ENCODE measurements at regions not wholly inside any gene's neighbourhood (a gene's known extent, or its start where the extent isn't known, plus 50 kb on each side); places are given as distances from the start of the nearest gene placed in this dataset.
"Not testable (repeated sequence)": the region's sequence is repeated elsewhere in the genome, so short reads cannot be mapped to it uniquely, and the experiment has no call there.

DNA sequence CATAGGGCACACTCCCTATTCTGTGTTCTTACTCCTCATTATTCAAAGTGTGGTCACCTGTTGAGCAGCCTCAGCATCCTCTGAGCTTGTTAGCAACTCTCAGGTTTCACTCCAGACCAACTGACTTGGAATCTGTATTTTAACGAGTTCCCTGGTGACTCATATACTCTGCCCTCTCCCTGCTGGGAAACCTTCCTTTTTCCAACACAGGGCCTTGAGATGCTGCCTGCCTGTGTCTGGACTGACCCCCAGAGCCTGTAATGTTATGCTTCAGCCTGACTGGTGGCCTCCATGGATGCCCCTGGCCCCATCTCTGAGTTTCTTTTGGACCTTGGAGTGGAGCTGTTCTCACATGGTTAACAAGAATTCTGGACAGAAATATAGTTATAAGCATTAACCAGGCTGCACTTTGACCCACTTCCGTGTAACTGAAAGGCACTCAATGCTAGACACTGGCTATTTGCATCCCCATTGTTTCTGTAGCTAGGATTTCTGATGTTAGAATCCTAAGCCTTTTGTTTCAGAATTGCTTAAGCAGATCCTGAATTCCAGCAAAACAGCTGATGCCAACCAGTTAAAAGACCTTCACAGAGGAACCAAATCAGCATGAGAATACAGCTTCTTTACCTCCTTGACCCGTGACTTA is 262.6 kb downstream of the STIM2 start:
- Histone ChIP-seq H3K27me3 (ENCODE audit: control insufficient read depth, insufficient read depth, low read length) (no peaks in the 10 kb centered on the region), H3K9me3 (ENCODE audit: control insufficient read depth, insufficient read depth, low read depth, low read length) (no peaks in the 10 kb centered on the region), H3K27ac (ENCODE audit: low read length) (no peak overlapping the region), H3K36me3 (ENCODE audit: control insufficient read depth, insufficient read depth, low read length) (no peaks in the 10 kb centered on the region), H3K4me3 (ENCODE audit: low read depth in 2 of 2, low read length in 2 of 2) (no peak overlapping the region), H3K4me1 (ENCODE audit: control insufficient read depth, insufficient read depth, low read length) (no peaks in the 10 kb centered on the region)
- POLR2A ChIA-PET: no interaction called here
- CTCF ChIA-PET: interaction anchor here (0.7 kb wide), 1 partner anchor 571 kb away, joined by 10 read pairs; no protein-coding TSS in a partner anchor
- DNase-seq (ENCODE audit: low read depth, low spot score) (no peak), ATAC-seq (no peak; the same call in 1 of the 2 replicates)
- in situ Hi-C loops (cut with HindIII; ENCODE audit: low pct_unique_long_range_greater_than_20kb, low sequenced_read_pairs) (no loop called here), intact Hi-C loops (cut with micrococcal nuclease; ENCODE audit: unreplicated experiment) (no loop called here)
- TF ChIP-seq SIN3A (IDR thresholded peaks at IDR 0.05; ENCODE audit: borderline replicate concordance, insufficient read depth, low read depth, low read length) (no peak), TCF7L2 (IDR thresholded peaks at IDR 0.05; ENCODE audit: low read depth, low read length) (no peak), POLR2AphosphoS5 (IDR thresholded peaks at IDR 0.05; ENCODE audit: low read depth, low read length) (no peak)
- TF ChIP-seq, protein P1, sequence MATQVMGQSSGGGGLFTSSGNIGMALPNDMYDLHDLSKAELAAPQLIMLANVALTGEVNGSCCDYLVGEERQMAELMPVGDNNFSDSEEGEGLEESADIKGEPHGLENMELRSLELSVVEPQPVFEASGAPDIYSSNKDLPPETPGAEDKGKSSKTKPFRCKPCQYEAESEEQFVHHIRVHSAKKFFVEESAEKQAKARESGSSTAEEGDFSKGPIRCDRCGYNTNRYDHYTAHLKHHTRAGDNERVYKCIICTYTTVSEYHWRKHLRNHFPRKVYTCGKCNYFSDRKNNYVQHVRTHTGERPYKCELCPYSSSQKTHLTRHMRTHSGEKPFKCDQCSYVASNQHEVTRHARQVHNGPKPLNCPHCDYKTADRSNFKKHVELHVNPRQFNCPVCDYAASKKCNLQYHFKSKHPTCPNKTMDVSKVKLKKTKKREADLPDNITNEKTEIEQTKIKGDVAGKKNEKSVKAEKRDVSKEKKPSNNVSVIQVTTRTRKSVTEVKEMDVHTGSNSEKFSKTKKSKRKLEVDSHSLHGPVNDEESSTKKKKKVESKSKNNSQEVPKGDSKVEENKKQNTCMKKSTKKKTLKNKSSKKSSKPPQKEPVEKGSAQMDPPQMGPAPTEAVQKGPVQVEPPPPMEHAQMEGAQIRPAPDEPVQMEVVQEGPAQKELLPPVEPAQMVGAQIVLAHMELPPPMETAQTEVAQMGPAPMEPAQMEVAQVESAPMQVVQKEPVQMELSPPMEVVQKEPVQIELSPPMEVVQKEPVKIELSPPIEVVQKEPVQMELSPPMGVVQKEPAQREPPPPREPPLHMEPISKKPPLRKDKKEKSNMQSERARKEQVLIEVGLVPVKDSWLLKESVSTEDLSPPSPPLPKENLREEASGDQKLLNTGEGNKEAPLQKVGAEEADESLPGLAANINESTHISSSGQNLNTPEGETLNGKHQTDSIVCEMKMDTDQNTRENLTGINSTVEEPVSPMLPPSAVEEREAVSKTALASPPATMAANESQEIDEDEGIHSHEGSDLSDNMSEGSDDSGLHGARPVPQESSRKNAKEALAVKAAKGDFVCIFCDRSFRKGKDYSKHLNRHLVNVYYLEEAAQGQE (IDR thresholded peaks at IDR 0.05; ENCODE audit: insufficient read depth in 1 of 2, low read depth in 2 of 2, low read length in 1 of 2): no peak
- TF ChIP-seq, protein P2, sequence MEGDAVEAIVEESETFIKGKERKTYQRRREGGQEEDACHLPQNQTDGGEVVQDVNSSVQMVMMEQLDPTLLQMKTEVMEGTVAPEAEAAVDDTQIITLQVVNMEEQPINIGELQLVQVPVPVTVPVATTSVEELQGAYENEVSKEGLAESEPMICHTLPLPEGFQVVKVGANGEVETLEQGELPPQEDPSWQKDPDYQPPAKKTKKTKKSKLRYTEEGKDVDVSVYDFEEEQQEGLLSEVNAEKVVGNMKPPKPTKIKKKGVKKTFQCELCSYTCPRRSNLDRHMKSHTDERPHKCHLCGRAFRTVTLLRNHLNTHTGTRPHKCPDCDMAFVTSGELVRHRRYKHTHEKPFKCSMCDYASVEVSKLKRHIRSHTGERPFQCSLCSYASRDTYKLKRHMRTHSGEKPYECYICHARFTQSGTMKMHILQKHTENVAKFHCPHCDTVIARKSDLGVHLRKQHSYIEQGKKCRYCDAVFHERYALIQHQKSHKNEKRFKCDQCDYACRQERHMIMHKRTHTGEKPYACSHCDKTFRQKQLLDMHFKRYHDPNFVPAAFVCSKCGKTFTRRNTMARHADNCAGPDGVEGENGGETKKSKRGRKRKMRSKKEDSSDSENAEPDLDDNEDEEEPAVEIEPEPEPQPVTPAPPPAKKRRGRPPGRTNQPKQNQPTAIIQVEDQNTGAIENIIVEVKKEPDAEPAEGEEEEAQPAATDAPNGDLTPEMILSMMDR (IDR thresholded peaks at IDR 0.05): no peak
- BruUV-seq (replicated peaks): no TSS peak

DNA sequence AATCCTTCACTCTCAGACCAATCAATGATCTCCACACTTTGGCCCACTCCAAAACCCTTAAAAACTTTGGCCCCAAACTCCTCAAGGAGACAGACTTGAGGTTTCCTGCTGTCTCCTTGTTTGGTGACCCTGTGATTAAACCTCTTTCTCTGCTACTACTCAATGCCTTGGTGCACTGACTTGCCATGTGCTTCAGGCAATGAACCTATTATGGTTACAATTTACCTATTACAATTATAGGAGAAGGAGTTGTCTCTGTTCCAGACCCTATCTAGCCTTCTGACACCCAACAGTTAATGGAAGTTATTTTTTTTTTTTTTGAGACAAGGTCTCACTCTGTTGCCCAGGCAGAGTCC is 263.1 kb downstream of the STIM2 start:
- intact Hi-C loops (cut with micrococcal nuclease; ENCODE audit: unreplicated experiment) (no loop called here), in situ Hi-C loops (cut with HindIII; ENCODE audit: low pct_unique_long_range_greater_than_20kb, low sequenced_read_pairs) (no loop called here)
- H3K27ac ChIP-seq (ENCODE audit: low read length): no peak overlapping the region
- no peak for ATAC-seq
- H3K36me3 ChIP-seq (ENCODE audit: control insufficient read depth, insufficient read depth, low read length): no peaks in the 10 kb centered on the region
- TF ChIP-seq, protein P1 (IDR thresholded peaks at IDR 0.05; ENCODE audit: insufficient read depth in 1 of 2, low read depth in 2 of 2, low read length in 1 of 2): no peak
- TF ChIP-seq SIN3A (IDR thresholded peaks at IDR 0.05; ENCODE audit: borderline replicate concordance, insufficient read depth, low read depth, low read length) (no peak), POLR2AphosphoS5 (IDR thresholded peaks at IDR 0.05; ENCODE audit: low read depth, low read length) (no peak), TCF7L2 (IDR thresholded peaks at IDR 0.05; ENCODE audit: low read depth, low read length) (no peak)
- TF ChIP-seq, protein P2 (IDR thresholded peaks at IDR 0.05): no peak
- no peaks in the 10 kb centered on the region for H3K27me3 ChIP-seq (ENCODE audit: control insufficient read depth, insufficient read depth, low read length)
- no peaks in the 10 kb centered on the region for H3K4me1 ChIP-seq (ENCODE audit: control insufficient read depth, insufficient read depth, low read length)
- no peak for DNase-seq (ENCODE audit: low read depth, low spot score)
- ChIA-PET CTCF (no interaction called here), POLR2A (no interaction called here)
- no TSS peak for BruUV-seq (replicated peaks)
- no peak overlapping the region for H3K4me3 ChIP-seq (ENCODE audit: low read depth in 2 of 2, low read length in 2 of 2)
- H3K9me3 ChIP-seq (ENCODE audit: control insufficient read depth, insufficient read depth, low read depth, low read length): no peaks in the 10 kb centered on the region

DNA sequence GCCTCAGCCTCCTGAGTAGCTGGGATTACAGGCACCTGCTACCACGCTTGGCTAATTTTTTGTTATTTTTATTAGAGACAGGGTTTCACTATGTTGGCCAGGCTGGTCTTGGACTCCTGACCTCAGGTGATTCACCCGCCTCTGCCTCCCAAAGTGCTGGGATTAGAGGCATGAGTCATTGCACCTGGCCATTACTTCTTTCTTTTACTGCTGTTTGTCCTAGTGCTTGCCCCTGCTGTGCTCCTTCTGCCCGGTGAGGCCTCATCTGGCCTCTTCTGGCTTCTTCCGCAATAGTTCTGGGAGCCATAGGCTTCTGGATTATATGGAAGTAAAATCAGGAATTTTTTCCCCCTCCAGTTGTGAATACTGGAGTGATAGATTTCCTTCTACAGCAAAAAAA is 266.3 kb downstream of the STIM2 start:
- H3K4me3 ChIP-seq (ENCODE audit: low read depth in 2 of 2, low read length in 2 of 2); in situ Hi-C loops (cut with HindIII; ENCODE audit: low pct_unique_long_range_greater_than_20kb, low sequenced_read_pairs); H3K27ac ChIP-seq (ENCODE audit: low read length); H3K27me3 ChIP-seq (ENCODE audit: control insufficient read depth, insufficient read depth, low read length); intact Hi-C loops (cut with micrococcal nuclease; ENCODE audit: unreplicated experiment); BruUV-seq (replicated peaks); H3K4me1 ChIP-seq (ENCODE audit: control insufficient read depth, insufficient read depth, low read length); DNase-seq (ENCODE audit: low read depth, low spot score); POLR2A ChIA-PET; H3K9me3 ChIP-seq (ENCODE audit: control insufficient read depth, insufficient read depth, low read depth, low read length); CTCF ChIA-PET; ATAC-seq; H3K36me3 ChIP-seq (ENCODE audit: control insufficient read depth, insufficient read depth, low read length): not testable (repeated sequence)

All from Panc1 (cell line).